Prostate gland (tissue), 2 donors: ENCODE measurements at regions not wholly inside any gene's neighbourhood (a gene's known extent, or its start where the extent isn't known, plus 50 kb on each side); places are given as distances from the start of the nearest gene placed in this dataset.

Source experiments
- DNase-seq: peaks from one replicate; pipeline ENCODE4 v3.0.0-alpha.2; 2019; ENCODE audit warnings: low spot score
- H3K27ac ChIP-seq, 2 donors: fragments of 200-600 bp; sonication (generic); 2 replicates each; pipeline ENCODE4 v1.5.1; 2017 to 2019
- H3K27me3 ChIP-seq: fragments of 200-600 bp; sonication (generic); replicated peaks from 2 replicates; pipeline ENCODE4 v1.5.1; 2019; ENCODE audit not compliant: insufficient read depth
- H3K36me3 ChIP-seq, 2 donors: fragments of 200-600 bp; sonication (generic); 1 replicate in 1 of 2; 2 replicates in 1 of 2; pipeline versions ENCODE4 v1.5.1 to v1.8.1; 2017 to 2019
- H3K4me1 ChIP-seq: fragments of 200-600 bp; sonication (generic); replicated peaks from 2 replicates; pipeline ENCODE4 v1.5.1; 2019
- H3K4me3 ChIP-seq, 2 donors: fragments of 200-600 bp; sonication (generic); 2 replicates each; pipeline ENCODE4 v1.5.1; 2017 to 2019
- H3K9me3 ChIP-seq: fragments of 200-600 bp; sonication (generic); 2 replicates; pipeline ENCODE4 v1.5.1; 2017
- CTCF ChIP-seq, 4 experiments: fragments of 200-600 bp in 2 of 4; fragments of 450-650 bp in 2 of 4; sonication (generic) in 2 of 4; IDR thresholded peaks; 1 replicate in 3 of 4; 2 replicates in 1 of 4; pipeline ENCODE4 v1.5.1; 2016 to 2019; ENCODE audit warnings: antibody characterized with exemption in 4 of 4, mild to moderate bottlenecking in 2 of 4, moderate library complexity in 2 of 4
- POLR2A ChIP-seq: fragments of 450-650 bp; IDR thresholded peaks from one replicate; pipeline ENCODE4 v1.6.1; 2016; ENCODE audit warnings: antibody characterized with exemption, mild to moderate bottlenecking
- POLR2AphosphoS5 ChIP-seq: sonication (generic); formaldehyde crosslinking; IDR thresholded peaks from one replicate; pipeline ENCODE4 v1.6.1; 2017; ENCODE audit warnings: antibody characterized with exemption
- WGBS: methylation state at CpG from one replicate; pipeline ENCODE4 v1.1.5; 2018; 5-methylcytosine and 5-hydroxymethylcytosine counted together
- intact Hi-C: fragments of 100-400 bp; cut with DNase I; formaldehyde crosslinking; loops from one replicate; pipeline ENCODE4 v1.14.2; 2022

- Histone ChIP-seq H3K4me3 (no peak overlapping the region), H3K9me3 (no peaks in the 10 kb centered on the region), H3K27ac (no peak overlapping the region), H3K27me3 (no peaks in the 10 kb centered on the region), H3K4me1 (no peaks in the 10 kb centered on the region), H3K36me3 (no peaks in the 10 kb centered on the region)
- TF ChIP-seq CTCF (IDR thresholded peaks at IDR 0.05) (no peak), POLR2A (no peak), POLR2AphosphoS5 (no peak)
- no peak for DNase-seq
- intact Hi-C loops: no loop called here
- 77% methylated on average over 2 of the region's 2 CpGs for WGBS
Measured at GRCh38 chr6:88476388-88476787, 310.2 kb upstream of the CNR1 start.

DNA sequence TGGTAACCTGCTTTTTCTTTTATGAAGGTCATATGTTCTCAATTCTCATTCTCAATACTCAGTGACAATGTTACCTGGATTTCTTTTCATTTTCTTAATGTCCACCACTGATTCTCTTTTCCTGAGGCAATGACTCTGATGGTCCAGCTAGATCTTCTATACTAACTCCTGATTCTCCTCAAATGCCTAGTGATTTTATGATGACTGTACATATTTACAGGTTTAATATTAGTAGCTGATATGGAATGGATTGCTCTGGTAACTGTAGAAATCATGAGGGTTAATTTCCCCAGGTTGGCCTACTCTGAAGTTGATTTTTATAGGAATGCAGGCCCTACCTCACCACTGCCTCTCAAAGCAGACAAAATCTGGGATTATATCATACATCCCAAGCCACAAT, 308.6 kb upstream of the CNR1 start:
- Histone ChIP-seq H3K9me3 (no peaks in the 10 kb centered on the region), H3K4me1 (no peaks in the 10 kb centered on the region), H3K4me3 (no peak overlapping the region), H3K27me3 (no peaks in the 10 kb centered on the region), H3K27ac (no peak overlapping the region), H3K36me3 (no peaks in the 10 kb centered on the region)
- no peak for TF ChIP-seq CTCF (IDR thresholded peaks at IDR 0.05)
- TF ChIP-seq POLR2A: no peak
- no peak for TF ChIP-seq POLR2AphosphoS5
- intact Hi-C loops: no loop called here
- DNase-seq: no peak

DNA sequence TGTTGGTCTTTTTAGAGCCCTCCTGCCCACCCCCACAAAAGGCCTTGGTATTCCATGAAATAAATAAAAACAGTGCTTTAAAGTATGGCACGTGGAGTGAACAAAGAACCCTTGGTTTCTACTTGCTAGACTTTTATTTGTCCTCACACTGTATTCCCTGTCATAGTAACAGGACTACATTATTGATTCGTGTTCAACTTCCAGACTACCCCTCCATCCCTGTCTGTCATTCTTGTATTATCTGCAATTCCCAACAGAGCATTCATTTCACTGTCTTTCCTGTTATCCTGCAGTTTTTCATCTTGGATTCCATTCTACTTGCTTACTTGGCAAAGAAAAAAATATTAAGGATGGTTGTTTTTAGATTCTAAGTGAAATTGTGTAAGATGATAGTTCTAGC, 307.4 kb upstream of the CNR1 start:
- intact Hi-C loops: no loop called here
- no peaks in the 10 kb centered on the region for H3K36me3 ChIP-seq
- no peak overlapping the region for H3K4me3 ChIP-seq
- H3K4me1 ChIP-seq: no peaks in the 10 kb centered on the region
- H3K27ac ChIP-seq: no peak overlapping the region
- no peaks in the 10 kb centered on the region for H3K27me3 ChIP-seq
- DNase-seq: no peak
- no peaks in the 10 kb centered on the region for H3K9me3 ChIP-seq
- 45% methylated on average over 2 of the region's 2 CpGs for WGBS
- TF ChIP-seq POLR2A (no peak), POLR2AphosphoS5 (no peak), CTCF (IDR thresholded peaks at IDR 0.05) (no peak)

- TF ChIP-seq POLR2AphosphoS5 (no peak), POLR2A (no peak), CTCF (IDR thresholded peaks at IDR 0.05) (no peak)
- H3K27ac ChIP-seq: no peak overlapping the region
- no peaks in the 10 kb centered on the region for H3K4me1 ChIP-seq
- no peak for DNase-seq
- H3K9me3 ChIP-seq: no peaks in the 10 kb centered on the region
- 44% methylated on average over 11 of the region's 11 CpGs for WGBS
- H3K4me3 ChIP-seq: no peak overlapping the region
- intact Hi-C loops: no loop called here
- no peaks in the 10 kb centered on the region for H3K36me3 ChIP-seq
- no peaks in the 10 kb centered on the region for H3K27me3 ChIP-seq
Measured at GRCh38 chr6:88472851-88473525, 306.8 kb upstream of the CNR1 start.

DNA sequence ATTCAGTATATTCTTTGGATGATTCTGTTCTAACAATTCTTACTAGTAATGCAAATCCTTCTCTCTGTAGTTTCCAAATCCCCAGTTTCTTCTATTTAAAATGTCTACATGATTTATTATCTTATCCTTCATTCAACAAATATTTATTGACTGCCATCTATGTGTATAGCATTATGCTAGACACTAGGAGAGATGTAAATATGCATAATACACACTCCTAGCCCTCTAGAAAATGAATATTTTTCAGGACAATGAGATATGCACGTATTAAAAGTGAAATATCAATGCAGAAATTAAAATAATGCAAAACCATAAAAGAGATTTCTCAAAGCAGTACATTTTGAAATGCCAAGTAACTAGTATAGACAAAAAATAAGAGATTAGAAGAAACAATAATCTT, 293.5 kb upstream of the CNR1 start:
- no peaks in the 10 kb centered on the region for H3K27me3 ChIP-seq
- TF ChIP-seq CTCF (IDR thresholded peaks at IDR 0.05) (no peak), POLR2AphosphoS5 (no peak), POLR2A (no peak)
- 71% methylated on average over 1 of the region's 1 CpG for WGBS

More for the DNA sequence above, 293.5 kb upstream of the CNR1 start:
- Histone ChIP-seq H3K27ac (no peak overlapping the region), H3K4me3 (no peak overlapping the region), H3K36me3 (no peaks in the 10 kb centered on the region), H3K9me3 (no peaks in the 10 kb centered on the region), H3K4me1 (no peaks in the 10 kb centered on the region)
- no peak for DNase-seq
- intact Hi-C loops: no loop called here
